Heart right ventricle (tissue), 16 donors: ENCODE measurements at regions not wholly inside any gene's neighbourhood (a gene's known extent, or its start where the extent isn't known, plus 50 kb on each side); places are given as distances from the start of the nearest gene placed in this dataset.

Experiments used
- ATAC-seq, 8 donors: fragments of 200-7000 bp; cut with Tn5 transposase; one replicate each; pipeline ENCODE4 v1.9.1; 2020; ENCODE audit warnings: mild to moderate bottlenecking in 8 of 8, moderate library complexity in 8 of 8, moderate number of reproducible peaks in 1 of 8
- DNase-seq, 2 donors: peaks; one replicate each; pipeline ENCODE4 v3.0.0-alpha.2; 2020
- H3K27ac ChIP-seq, 10 donors: fragments of 200-600 bp; sonication (generic) in 2 of 10; one replicate each; pipeline versions ENCODE4 v1.5.0 to v1.8.0; 2020 to 2022; ENCODE audit warnings: mild to moderate bottlenecking in 3 of 10
- H3K27me3 ChIP-seq, 7 donors: fragments of 200-600 bp; one replicate each; pipeline ENCODE4 v1.8.0; 2021 to 2022; ENCODE audit warnings: mild to moderate bottlenecking in 2 of 7
- H3K36me3 ChIP-seq, 9 donors: fragments of 200-600 bp; sonication (generic) in 1 of 9; one replicate each; pipeline versions ENCODE4 v1.5.0 to v1.8.0; 2020 to 2022; ENCODE audit warnings: mild to moderate bottlenecking in 2 of 9
- H3K4me1 ChIP-seq, 9 donors: fragments of 200-600 bp; sonication (generic) in 1 of 9; one replicate each; pipeline versions ENCODE4 v1.5.0 to v1.8.0; 2020 to 2022; ENCODE audit warnings: mild to moderate bottlenecking in 4 of 9
- H3K4me3 ChIP-seq, 10 donors: fragments of 200-600 bp; sonication (generic) in 2 of 10; one replicate each; pipeline versions ENCODE4 v1.5.0 to v1.8.0; 2020 to 2022; ENCODE audit warnings: mild to moderate bottlenecking in 7 of 10, moderate library complexity in 2 of 10
- H3K9me3 ChIP-seq, 11 donors: fragments of 200-600 bp in 10 of 11; sonication (generic) in 2 of 11; one replicate each; pipeline versions ENCODE4 v1.5.0 to v1.8.0; 2013 to 2022; ENCODE audit warnings: mild to moderate bottlenecking in 2 of 11, control low read depth in 1 of 11, moderate library complexity in 1 of 11
- CTCF ChIP-seq, 9 donors: fragments of 200-600 bp; sonication (generic) in 2 of 9; IDR thresholded peaks; one replicate each; pipeline versions ENCODE4 v1.5.0 to v1.8.0; 2021 to 2022; ENCODE audit warnings: antibody characterized with exemption in 9 of 9, mild to moderate bottlenecking in 5 of 9, moderate library complexity in 1 of 9
- WGBS, 2 donors: extraction: QIAGEN DNeasy Blood & Tissue Kit; methylation state at CpG; one replicate each; pipeline ENCODE4 v1.1.7; 2013; ENCODE audit warnings: inconsistent platforms in 1 of 2; 5-methylcytosine and 5-hydroxymethylcytosine counted together
- intact Hi-C, 10 donors: fragments of 100-400 bp; cut with DNase I; formaldehyde crosslinking; loops; one replicate each; pipeline versions ENCODE4 v1.11.1 to v1.14.2; 2022
- donor health status: Arrhythmogenic right ventricular cardiomyopathy.
- donor health status: ischemic (EF 13 %, LVEDD 7.1; RV severe dilation, severe dysfunction).
- donor health status: healthy with polysubstance abuse.
- donor health status: DM: no; HTN: yes; CAD: no.
- donor health status: DM: no; HTN: no; CAD: no.
- donor health status: ischemic (EF 25% LVEDD 6.9; RV normal size, moderate dysfunction).
- donor health status: ischemic (EF 25% LVEDD 5.7; RV mildly dilated, moderate dysfunction).
- donor health status: healthy.
- donor health status: DM: yes; HTN: yes; CAD: no.
- donor health status: Ischemic cardiomyopathy.
- donor health status: ischemic (EF 35%, LVEDD 5.7; RV mildly dilated, moderate dysfunction).
- donor health status: nonischemic (EF 11% LVEDD 7.7; RV severe dilation, severe dysfunction).
- donor health status: DM: yes; HTN: yes; CAD: no.
- donor health status: PGD.
- donor health status: ischemic (EF 29% LVEDD 5.4; RV normal size, mild dysfunction).
- donor health status: nonischemic (EF 23%, LVEDD 6.1; RV moderate dilation, normal function).

- H3K4me1 ChIP-seq, result peaks cover 0 to 4% (median 0%) of the 10 kb centered on the region in 9 donors
- no peak for ATAC-seq
- no peaks in the 10 kb centered on the region for H3K36me3 ChIP-seq
- WGBS, 2 donors, result 95 to 96% methylated on average over 20 of the region's 20 CpGs
- no peak for DNase-seq
- no peak overlapping the region for H3K4me3 ChIP-seq
- H3K27me3 ChIP-seq, result no peaks in the 10 kb centered on the region
- intact Hi-C loops, result no loop called here
- no peak for TF ChIP-seq CTCF (IDR thresholded peaks at IDR 0.05)
- H3K9me3 ChIP-seq, result peaks cover 0 to 21% (median 0%) of the 10 kb centered on the region in 11 donors
- H3K27ac ChIP-seq, result no peak overlapping the region
Observed at GRCh38 chr1:187551061-187551460, 722.3 kb downstream of the PLA2G4A start.

- ATAC-seq (no peak), DNase-seq (no peak)
- Histone ChIP-seq H3K27me3 (no peaks in the 10 kb centered on the region), H3K27ac (no peak overlapping the region), H3K36me3 (no peaks in the 10 kb centered on the region), H3K4me3 (no peak overlapping the region), H3K9me3 (peaks cover 0 to 22% (median 0%) of the 10 kb centered on the region in 11 donors), H3K4me1 (no peaks in the 10 kb centered on the region)
- 77 to 87% methylated on average over 3 of the region's 3 CpGs for WGBS, 2 donors
- intact Hi-C loops, result no loop called here
- TF ChIP-seq CTCF (IDR thresholded peaks at IDR 0.05), result no peak
Observed at GRCh38 chr1:187563191-187563590, 734.4 kb downstream of the PLA2G4A start.

GRCh38 chr1:187566354-187566753, 737.6 kb downstream of the PLA2G4A start:
- 89% methylated on average over 1 of the region's 1 CpG for WGBS, 2 donors
- no peaks in the 10 kb centered on the region for H3K27me3 ChIP-seq
- peaks cover 0 to 7% (median 0%) of the 10 kb centered on the region in 11 donors for H3K9me3 ChIP-seq
- ATAC-seq, result no peak
- no peak overlapping the region for H3K27ac ChIP-seq
- no peaks in the 10 kb centered on the region for H3K36me3 ChIP-seq
- H3K4me3 ChIP-seq, result no peak overlapping the region
- TF ChIP-seq CTCF (IDR thresholded peaks at IDR 0.05), result no peak
- intact Hi-C loops, result no loop called here
- DNase-seq, result no peak
- H3K4me1 ChIP-seq, result no peaks in the 10 kb centered on the region

- H3K9me3 ChIP-seq, result peaks cover 0 to 7% (median 0%) of the 10 kb centered on the region in 11 donors
- no peak overlapping the region for H3K4me3 ChIP-seq
- no peak for ATAC-seq
- H3K27ac ChIP-seq, result no peak overlapping the region
- no peak for DNase-seq
- TF ChIP-seq CTCF (IDR thresholded peaks at IDR 0.05), result no peak
- intact Hi-C loops, result no loop called here
- no peaks in the 10 kb centered on the region for H3K27me3 ChIP-seq
- no peaks in the 10 kb centered on the region for H3K36me3 ChIP-seq
- WGBS, 2 donors, result 56 to 73% methylated on average over 2 of the region's 2 CpGs
- H3K4me1 ChIP-seq, result no peaks in the 10 kb centered on the region
Observed at GRCh38 chr1:187568067-187568466, 739.3 kb downstream of the PLA2G4A start.
